ENCODE measurements at regions not wholly inside any gene's neighbourhood (a gene's known extent, or its start where the extent isn't known, plus 50 kb on each side); places are given as distances from the start of the nearest gene placed in this dataset.

DNA sequence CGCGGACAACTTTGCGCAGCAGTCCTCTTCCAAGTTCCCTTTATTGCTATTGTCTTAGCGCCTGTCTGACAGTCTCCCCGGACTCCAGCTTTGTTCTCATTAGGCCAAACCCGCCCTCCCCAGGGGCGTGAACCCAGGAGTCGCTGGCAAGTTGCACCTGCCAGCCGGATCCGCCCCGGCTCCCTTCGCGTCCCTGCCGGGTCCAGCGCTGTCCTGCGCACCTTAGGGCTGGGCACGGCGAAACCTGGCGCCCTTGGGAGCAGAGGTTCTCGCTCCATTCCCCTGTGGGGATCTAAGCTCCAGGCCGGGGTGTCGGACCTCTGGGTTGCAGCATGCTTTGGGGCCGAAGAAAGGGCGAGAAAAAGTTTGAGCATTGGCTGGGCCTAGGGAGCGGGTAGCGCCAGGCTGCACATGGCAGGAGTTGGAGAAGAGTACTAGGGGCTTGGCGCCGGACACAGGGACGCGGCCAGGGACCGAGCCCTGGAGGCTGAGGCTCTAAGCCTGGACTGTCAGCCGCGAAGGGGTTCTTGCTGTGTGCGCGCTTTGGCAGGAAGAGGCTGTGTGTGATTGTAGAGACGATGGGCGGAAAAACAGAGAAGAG is 335.1 kb upstream of the THRB start:
- H3K4me3 Mint-ChIP-seq: no peak overlapping the region
- H3K4me1 Mint-ChIP-seq: no peaks in the 10 kb centered on the region
- H3K36me3 Mint-ChIP-seq (ENCODE audit: low read depth): no peaks in the 10 kb centered on the region
- no peak for ATAC-seq (replicated peaks)
- H3K9me3 Mint-ChIP-seq: no peaks in the 10 kb centered on the region
- peaks cover 26% of the 10 kb centered on the region for H3K27me3 Mint-ChIP-seq
- no peak overlapping the region for H3K27ac Mint-ChIP-seq

DNA sequence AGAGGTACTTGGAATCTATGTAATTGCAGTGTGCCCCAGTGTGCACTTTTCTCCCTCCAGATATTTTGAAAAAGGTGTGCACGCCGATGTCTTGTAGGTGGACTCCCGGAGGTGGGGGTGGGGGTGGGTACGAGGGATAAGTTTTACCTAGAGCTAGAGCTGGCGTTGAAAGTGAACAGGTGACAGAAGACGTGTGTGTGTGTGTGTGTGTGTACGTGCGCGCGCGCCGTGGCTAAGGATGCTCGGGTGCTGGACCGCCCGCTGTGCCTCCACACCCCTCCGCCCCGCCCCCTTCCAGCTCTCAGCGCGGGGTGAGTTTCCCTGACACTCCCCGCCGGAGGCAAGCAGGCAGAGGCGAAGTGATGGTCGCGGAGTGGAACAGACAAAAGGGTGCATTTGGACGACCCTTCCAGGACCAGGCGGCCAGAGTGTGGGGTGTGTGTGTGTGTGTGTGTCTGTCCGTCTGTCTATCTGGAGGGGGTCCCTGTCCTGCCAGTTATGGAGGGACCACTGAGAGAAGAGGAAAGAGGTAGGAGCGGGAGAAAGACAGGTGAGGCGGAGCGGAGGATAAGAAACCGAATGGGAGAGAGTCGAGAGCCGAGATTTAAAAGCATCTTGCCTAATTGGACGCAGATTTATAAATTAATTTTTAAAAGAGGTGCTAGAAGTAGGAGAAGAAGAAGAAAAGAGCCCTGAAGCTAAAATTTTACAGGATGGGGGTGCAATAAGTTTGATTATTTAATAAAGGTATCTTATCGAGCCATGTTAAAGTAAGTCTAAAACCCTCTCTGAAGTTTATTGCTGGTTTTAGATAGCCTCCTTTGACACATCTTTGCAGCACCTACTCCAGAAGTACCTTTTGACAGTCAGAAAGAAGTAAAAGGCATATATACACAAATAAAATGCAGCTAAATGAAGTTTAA is 335.8 kb upstream of the THRB start:
- Mint-ChIP-seq H3K4me1 (no peaks in the 10 kb centered on the region), H3K36me3 (ENCODE audit: low read depth) (no peaks in the 10 kb centered on the region), H3K27ac (no peak overlapping the region), H3K4me3 (no peak overlapping the region), H3K9me3 (no peaks in the 10 kb centered on the region), H3K27me3 (peaks cover 26% of the 10 kb centered on the region)
- ATAC-seq (replicated peaks): no peak

DNA sequence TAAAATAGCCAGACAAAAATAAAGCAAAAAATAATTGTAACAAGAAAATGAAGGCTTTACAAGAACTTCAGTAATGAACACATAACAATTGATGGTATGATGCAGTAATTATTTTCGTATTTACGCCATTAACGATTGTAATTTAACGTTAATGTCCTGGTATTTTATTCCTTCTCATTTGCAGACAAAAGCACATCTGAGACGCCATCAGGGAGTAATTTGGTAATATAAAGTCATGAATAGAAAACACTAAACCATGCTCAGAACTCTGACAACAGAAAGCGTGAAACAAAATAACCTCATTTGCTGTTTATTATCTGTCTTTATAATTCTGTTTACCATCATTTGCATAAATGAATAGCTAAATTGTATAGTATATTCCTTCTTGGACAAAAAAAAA is 336.6 kb upstream of the THRB start:
- Mint-ChIP-seq H3K27me3 (peaks cover 26% of the 10 kb centered on the region), H3K27ac (no peak overlapping the region), H3K4me1 (no peaks in the 10 kb centered on the region), H3K9me3 (peaks cover 5% of the 10 kb centered on the region), H3K36me3 (ENCODE audit: low read depth) (no peaks in the 10 kb centered on the region), H3K4me3 (no peak overlapping the region)
- no peak for ATAC-seq (replicated peaks)

DNA sequence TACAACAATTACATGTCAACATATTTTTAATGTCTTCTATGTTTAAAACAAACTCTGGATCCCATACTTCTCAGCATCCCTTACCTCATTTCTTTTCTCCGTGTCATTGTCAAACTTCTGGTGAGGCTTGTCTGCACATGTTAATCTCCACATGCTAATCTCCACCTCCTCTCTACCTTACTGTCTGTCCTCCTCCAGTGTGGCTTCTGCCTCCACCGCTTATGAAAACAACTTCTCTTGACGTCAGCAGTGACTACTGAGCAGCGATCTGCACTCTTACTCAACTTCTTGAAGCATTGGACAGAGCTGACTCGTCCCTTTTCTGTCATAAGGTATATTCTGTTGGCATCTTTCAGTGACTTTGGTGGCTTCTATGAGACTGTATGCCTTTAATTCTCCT is 338.2 kb upstream of the THRB start:
- Mint-ChIP-seq H3K4me1 (no peaks in the 10 kb centered on the region), H3K27ac (no peak overlapping the region), H3K9me3 (peaks cover 8% of the 10 kb centered on the region), H3K27me3 (peaks cover 18% of the 10 kb centered on the region), H3K36me3 (ENCODE audit: low read depth) (no peaks in the 10 kb centered on the region), H3K4me3 (no peak overlapping the region)
- no peak for ATAC-seq (replicated peaks)

DNA sequence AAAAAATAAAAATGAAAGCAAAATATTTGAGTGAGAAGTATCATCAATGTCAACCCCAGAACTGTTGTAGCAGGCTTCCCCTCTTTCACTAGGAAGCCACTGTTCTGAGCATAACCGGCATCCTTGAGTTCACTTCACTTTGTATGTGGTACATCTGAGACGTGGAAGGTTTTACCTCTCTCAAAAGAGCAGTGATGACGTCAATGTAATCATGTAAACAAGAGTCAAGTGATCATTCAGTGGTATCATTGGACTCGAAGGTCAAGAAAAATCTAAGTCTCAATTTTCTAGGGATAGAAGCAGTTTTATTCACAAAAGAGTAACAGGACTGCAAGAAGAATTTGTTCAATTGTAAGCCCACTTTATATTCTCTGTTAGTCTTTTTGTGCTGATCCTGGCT is 339.8 kb upstream of the THRB start:
- Mint-ChIP-seq H3K27ac (no peak overlapping the region), H3K4me1 (no peaks in the 10 kb centered on the region), H3K4me3 (no peak overlapping the region), H3K36me3 (ENCODE audit: low read depth) (no peaks in the 10 kb centered on the region), H3K9me3 (peaks cover 8% of the 10 kb centered on the region), H3K27me3 (peaks cover 8% of the 10 kb centered on the region)
- ATAC-seq (replicated peaks): no peak

DNA sequence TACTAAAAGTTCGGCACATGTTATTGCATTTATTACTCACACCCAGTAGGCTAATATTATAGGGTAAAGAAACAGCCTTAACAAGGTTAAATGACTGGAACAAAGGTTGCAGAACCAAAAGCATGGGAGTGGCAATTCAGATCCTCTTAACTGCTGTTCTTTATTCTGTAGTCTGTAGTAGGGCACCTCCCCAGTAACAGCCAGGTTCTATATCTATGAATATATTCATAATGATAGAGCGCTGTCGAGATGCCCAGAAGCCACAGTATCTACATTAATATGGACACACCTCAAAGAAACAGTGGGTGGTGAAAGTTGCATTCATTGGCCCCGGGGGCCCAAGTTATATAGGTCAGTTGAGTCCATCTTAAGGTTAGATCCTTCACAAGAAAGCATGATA is 340.9 kb upstream of the THRB start:
- H3K9me3 Mint-ChIP-seq: peaks cover 8% of the 10 kb centered on the region
- H3K27ac Mint-ChIP-seq: no peak overlapping the region
- H3K4me3 Mint-ChIP-seq: no peak overlapping the region
- H3K4me1 Mint-ChIP-seq: no peaks in the 10 kb centered on the region
- no peak for ATAC-seq (replicated peaks)
- H3K36me3 Mint-ChIP-seq (ENCODE audit: low read depth): no peaks in the 10 kb centered on the region
- H3K27me3 Mint-ChIP-seq: peaks cover 1% of the 10 kb centered on the region

DNA sequence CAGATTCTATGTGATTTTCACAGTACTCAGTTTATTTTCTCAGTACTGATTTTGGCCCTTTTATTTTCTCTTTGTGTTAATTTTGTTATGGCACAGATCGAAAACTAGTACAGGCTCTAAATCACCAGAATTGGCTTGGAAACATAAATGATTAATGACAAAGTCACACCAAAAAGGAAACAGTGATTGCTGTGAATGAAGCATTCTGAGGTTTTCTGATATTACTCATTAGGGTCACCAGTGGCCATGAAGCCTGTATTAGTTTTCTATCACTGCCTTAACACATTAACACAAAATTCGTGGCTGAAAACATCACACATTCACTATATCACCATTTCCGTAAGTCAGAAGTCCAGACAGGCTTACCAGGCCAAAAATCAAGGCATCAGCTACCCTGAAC is 343.0 kb upstream of the THRB start:
- Mint-ChIP-seq H3K36me3 (ENCODE audit: low read depth) (no peaks in the 10 kb centered on the region), H3K9me3 (peaks cover 8% of the 10 kb centered on the region), H3K27ac (no peak overlapping the region), H3K4me1 (no peaks in the 10 kb centered on the region), H3K4me3 (no peak overlapping the region), H3K27me3 (no peaks in the 10 kb centered on the region)
- ATAC-seq (replicated peaks): no peak

DNA sequence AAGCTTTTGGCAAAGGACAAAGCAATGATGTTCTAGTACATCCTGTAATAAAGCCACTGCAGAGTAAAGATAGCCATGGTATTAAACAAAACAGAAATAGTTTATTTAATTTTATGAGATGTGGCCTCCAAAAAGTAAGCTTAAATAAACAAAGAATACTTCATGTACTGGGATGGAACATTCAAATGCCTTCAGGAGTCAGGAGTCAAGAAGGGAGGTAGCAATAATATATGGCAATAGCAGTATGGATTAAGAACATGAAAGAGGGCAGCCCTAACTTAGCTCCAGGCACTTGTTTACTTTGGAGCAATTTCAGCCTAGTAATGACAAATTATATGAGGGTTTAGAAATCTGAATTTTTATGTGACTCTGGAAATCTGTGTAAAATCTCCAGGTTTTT is 343.9 kb upstream of the THRB start:
- no peak for ATAC-seq (replicated peaks)
- Mint-ChIP-seq H3K36me3 (ENCODE audit: low read depth) (no peaks in the 10 kb centered on the region), H3K27ac (no peak overlapping the region), H3K9me3 (peaks cover 11% of the 10 kb centered on the region), H3K27me3 (no peaks in the 10 kb centered on the region), H3K4me1 (no peaks in the 10 kb centered on the region), H3K4me3 (no peak overlapping the region)

DNA sequence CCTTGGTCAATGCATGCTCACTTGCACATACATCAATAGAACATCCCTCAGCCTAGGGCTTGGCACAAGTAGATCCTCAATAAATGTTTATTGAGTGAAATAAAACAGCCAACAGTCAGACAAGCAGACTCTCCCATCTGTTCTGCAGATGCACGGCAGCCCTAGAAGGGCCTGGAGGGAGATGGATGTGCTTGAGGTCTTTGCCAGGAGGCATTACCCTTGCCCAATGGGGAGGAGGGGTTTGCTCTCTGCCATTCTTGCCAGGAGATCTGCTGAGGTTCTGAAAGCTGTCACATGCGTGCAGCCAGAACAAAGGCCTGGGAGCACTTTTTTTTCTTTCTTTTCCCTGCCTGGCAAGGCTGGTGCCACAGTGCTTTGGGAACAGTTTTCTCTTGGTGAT is 349.3 kb upstream of the THRB start:
- Mint-ChIP-seq H3K36me3 (ENCODE audit: low read depth) (no peaks in the 10 kb centered on the region), H3K9me3 (peaks cover 7% of the 10 kb centered on the region), H3K27me3 (no peaks in the 10 kb centered on the region), H3K27ac (no peak overlapping the region), H3K4me1 (no peaks in the 10 kb centered on the region), H3K4me3 (no peak overlapping the region)
- ATAC-seq (replicated peaks): no peak

DNA sequence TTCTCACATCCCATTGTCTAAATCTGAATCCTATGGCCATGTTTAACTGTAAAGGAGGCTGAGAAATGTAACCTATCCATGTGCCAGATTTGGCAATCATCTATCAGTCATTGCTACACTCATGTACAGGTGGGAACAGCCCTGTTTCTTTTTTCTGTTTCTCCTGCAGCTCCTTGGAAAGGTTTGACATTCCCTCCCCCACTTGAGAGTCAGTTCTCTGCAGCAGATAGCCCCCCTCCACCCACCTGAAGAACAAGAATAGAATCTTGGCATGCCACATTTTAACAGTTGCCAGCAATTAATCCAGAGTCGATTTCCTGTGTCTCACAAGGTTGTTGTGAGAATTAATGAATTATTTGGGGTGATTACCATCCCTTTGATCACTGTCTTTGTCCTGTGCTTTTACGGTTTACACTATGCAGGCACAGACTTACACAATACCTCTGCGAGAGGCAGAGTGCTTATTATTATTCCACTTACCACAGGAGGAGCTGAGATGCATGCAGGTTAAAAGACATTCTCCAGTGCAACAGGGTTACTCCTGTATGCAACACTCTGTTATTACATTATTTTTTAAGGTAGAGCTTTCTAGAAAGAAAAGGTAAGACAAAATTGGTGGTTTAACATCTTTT is 351.0 kb upstream of the THRB start:
- H3K4me1 Mint-ChIP-seq: no peaks in the 10 kb centered on the region
- H3K4me3 Mint-ChIP-seq: no peak overlapping the region
- H3K9me3 Mint-ChIP-seq: peaks cover 8% of the 10 kb centered on the region
- no peaks in the 10 kb centered on the region for H3K27me3 Mint-ChIP-seq
- no peak for ATAC-seq (replicated peaks)
- no peaks in the 10 kb centered on the region for H3K36me3 Mint-ChIP-seq (ENCODE audit: low read depth)
- H3K27ac Mint-ChIP-seq: no peak overlapping the region

DNA sequence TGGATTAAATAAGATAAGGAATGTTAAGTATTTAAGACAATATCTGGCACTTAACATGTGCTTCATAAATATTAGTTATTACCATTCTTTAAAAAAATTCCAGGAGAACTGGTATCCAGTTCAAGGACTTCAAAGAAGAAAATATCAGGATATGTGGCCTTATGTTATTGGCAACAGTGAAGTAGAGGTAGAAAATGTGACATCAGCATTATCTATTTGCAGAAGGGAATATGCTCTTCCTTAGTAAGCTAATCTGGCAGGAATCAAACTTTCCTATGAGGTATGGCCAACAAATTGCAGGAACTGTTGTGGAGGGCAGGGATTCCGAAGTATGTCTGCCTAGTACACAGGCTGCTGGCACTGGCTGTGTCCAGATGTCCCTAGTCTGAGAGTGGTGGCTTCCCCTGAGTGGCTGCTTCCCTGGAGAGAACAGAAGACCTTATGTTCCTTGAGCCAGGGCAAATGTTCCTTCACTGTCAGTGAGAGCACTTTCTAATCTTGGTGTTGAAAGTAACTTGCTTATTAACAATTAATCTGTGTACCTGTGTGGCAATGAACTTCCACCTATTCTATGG is 351.7 kb upstream of the THRB start:
- Mint-ChIP-seq H3K4me1 (no peaks in the 10 kb centered on the region), H3K4me3 (no peak overlapping the region), H3K9me3 (peaks cover 11% of the 10 kb centered on the region), H3K27me3 (no peaks in the 10 kb centered on the region), H3K27ac (no peak overlapping the region), H3K36me3 (ENCODE audit: low read depth) (no peaks in the 10 kb centered on the region)
- no peak for ATAC-seq (replicated peaks)

DNA sequence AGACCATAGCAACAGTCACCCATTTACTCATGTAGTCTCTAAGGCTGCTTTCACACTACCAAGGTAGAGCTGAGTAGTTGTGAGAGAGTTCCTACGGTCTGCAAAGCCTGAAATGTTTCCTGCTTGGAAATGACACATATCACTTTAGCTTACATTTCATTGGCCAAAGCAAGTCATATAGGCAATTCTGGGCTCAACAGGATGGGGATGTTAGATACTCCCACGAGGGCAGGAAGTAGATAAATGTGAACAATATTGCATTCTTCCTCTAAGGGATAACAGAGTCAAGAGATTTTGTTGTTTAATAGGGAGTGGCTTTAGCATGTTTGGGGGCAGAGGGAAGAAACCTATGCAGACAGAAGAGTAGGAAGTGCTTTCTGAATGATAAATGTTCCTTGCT is 355.6 kb upstream of the THRB start:
- Mint-ChIP-seq H3K27ac (no peak overlapping the region), H3K9me3 (peaks cover 8% of the 10 kb centered on the region), H3K4me3 (no peak overlapping the region), H3K4me1 (no peaks in the 10 kb centered on the region), H3K36me3 (ENCODE audit: low read depth) (no peaks in the 10 kb centered on the region), H3K27me3 (no peaks in the 10 kb centered on the region)
- no peak for ATAC-seq (replicated peaks)

DNA sequence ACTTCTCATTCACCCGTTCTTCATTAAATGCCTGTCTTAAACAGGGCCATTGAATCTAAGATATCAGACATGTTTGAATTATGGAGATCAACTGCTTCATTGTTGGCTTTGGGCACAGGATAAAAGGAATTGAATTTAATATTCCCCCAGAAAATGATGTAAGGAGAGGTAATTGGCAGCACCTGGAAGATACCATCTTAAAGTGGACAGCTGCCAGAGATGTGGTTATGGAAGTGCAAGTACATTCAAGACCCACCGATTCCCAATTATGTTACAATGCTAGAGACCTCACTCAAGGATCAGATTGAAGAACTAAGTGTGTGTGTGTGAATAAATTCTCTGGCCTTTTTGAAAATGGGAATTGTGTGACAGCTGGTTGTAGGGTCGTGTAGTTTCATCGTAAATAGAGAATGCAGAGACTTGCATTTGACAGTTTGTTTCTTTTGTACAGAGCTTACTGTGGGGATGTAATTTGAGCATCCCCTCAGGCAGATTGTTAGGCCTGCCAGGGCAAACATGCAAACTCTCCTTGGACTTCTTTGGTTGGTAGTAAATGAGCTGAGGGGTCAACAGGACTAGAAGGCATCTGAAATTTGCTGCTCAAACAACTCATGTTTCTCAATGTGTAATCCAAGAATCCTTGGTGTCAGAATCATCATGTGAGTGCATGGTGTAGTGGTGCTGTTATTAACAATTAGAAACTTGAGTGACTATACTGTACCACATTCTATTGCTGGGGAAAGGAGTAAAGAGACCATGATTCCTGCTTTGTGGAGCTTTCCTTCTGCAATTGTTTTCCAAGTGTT is 359.2 kb upstream of the THRB start:
- Mint-ChIP-seq H3K27ac (no peak overlapping the region), H3K36me3 (ENCODE audit: low read depth) (no peaks in the 10 kb centered on the region), H3K4me3 (no peak overlapping the region), H3K27me3 (no peaks in the 10 kb centered on the region), H3K4me1 (no peaks in the 10 kb centered on the region), H3K9me3 (peaks cover 8% of the 10 kb centered on the region)
- ATAC-seq (replicated peaks): no peak

DNA sequence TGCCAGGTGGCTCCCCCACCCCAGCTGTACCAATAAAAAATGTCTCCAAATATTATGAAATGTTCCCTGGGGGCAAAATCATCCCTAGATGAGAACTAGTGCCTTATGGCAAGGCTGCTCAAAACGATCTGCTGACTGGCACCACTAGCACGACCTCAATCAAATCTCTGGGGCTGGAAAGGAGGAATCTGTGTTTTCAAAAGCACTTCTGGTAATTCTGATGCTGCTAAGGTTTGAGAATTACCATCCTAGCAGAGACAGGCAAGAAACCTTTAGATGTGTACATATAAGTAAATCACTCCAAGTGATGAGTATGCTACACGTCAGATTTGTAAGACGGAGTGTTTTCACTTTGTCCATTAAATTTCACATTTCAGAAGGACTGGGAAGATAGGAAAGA is 360.1 kb upstream of the THRB start:
- ATAC-seq (replicated peaks): no peak
- H3K27ac Mint-ChIP-seq: no peak overlapping the region
- H3K4me3 Mint-ChIP-seq: no peak overlapping the region
- H3K36me3 Mint-ChIP-seq (ENCODE audit: low read depth): no peaks in the 10 kb centered on the region
- no peaks in the 10 kb centered on the region for H3K4me1 Mint-ChIP-seq
- peaks cover 8% of the 10 kb centered on the region for H3K9me3 Mint-ChIP-seq
- H3K27me3 Mint-ChIP-seq: no peaks in the 10 kb centered on the region

All from activated T-helper 17 cell treated with anti-CD3 and anti-CD28 coated beads, Interleukin-2, amount 50 U/mL, for 72 hours (primary cell).